ENCODE measurements at regions not wholly inside any gene's neighbourhood (a gene's known extent, or its start where the extent isn't known, plus 50 kb on each side); places are given as distances from the start of the nearest gene placed in this dataset.
"Not testable (repeated sequence)": the region's sequence is repeated elsewhere in the genome, so short reads cannot be mapped to it uniquely, and the experiment has no call there.

GRCh38 chr5:96111080-96111756, 149.6 kb upstream of the ELL2 start:
- Histone ChIP-seq H3K4me1 (peaks cover 0 to 51% (median 47%) of the 10 kb centered on the region in 4 donors), H3K9me3 (no peaks in the 10 kb centered on the region), H3K27me3 (no peaks in the 10 kb centered on the region), H3K4me3 (no peak overlapping the region), H3K27ac (peak overlapping the region in 3 of 5 donors; percentile 5 to 35 (median 20)), H3K36me3 (no peaks in the 10 kb centered on the region)
- no peak for DNase-seq
- WGBS, 5 donors: 77 to 90% (median 85%) methylated on average over 3 of the region's 3 CpGs
- TF ChIP-seq EP300 (IDR thresholded peaks at IDR 0.05) (no peak), CTCF (IDR thresholded peaks at IDR 0.05) (no peak), POLR2A (IDR thresholded peaks at IDR 0.05) (no peak), POLR2AphosphoS5 (IDR thresholded peaks at IDR 0.05) (no peak)
- intact Hi-C loops (cut with DNase I; ENCODE audit: low total_unique reads): no loop called here

- Histone ChIP-seq H3K27ac (peak overlapping the region in 2 of 5 donors; percentile 20 to 35), H3K9me3 (no peaks in the 10 kb centered on the region), H3K36me3 (no peaks in the 10 kb centered on the region), H3K4me1 (peaks cover 0 to 46% (median 44%) of the 10 kb centered on the region in 4 donors), H3K4me3 (no peak overlapping the region), H3K27me3 (no peaks in the 10 kb centered on the region)
- no peak for TF ChIP-seq CTCF (IDR thresholded peaks at IDR 0.05)
- no peak for TF ChIP-seq POLR2AphosphoS5 (IDR thresholded peaks at IDR 0.05)
- TF ChIP-seq EP300 (IDR thresholded peaks at IDR 0.05): no peak
- no peak for TF ChIP-seq POLR2A (IDR thresholded peaks at IDR 0.05)
- DNase-seq: no peak
- intact Hi-C loops (cut with DNase I; ENCODE audit: low total_unique reads): no loop called here
Observed at GRCh38 chr5:96110300-96110699, 148.6 kb upstream of the ELL2 start.

GRCh38 chr5:96108629-96109028, 147.0 kb upstream of the ELL2 start:
- H3K4me1 ChIP-seq: peaks cover 0 to 30% (median 28%) of the 10 kb centered on the region in 4 donors
- DNase-seq; H3K9me3 ChIP-seq; H3K27ac ChIP-seq; intact Hi-C loops (cut with DNase I; ENCODE audit: low total_unique reads); H3K36me3 ChIP-seq; H3K4me3 ChIP-seq; H3K27me3 ChIP-seq: not testable (repeated sequence)
- WGBS, 5 donors: 68 to 85% (median 80%) methylated on average over 3 to 10 of the region's 10 CpGs

- H3K9me3 ChIP-seq; DNase-seq; H3K27me3 ChIP-seq; H3K4me3 ChIP-seq; H3K36me3 ChIP-seq; H3K27ac ChIP-seq; intact Hi-C loops (cut with DNase I; ENCODE audit: low total_unique reads); H3K4me1 ChIP-seq: not testable (repeated sequence)
- 95 to 100% (median 98%) methylated on average over 4 of the region's 4 CpGs for WGBS, 5 donors
Observed at GRCh38 chr5:96103829-96104228, 142.2 kb upstream of the ELL2 start.

- no peak for DNase-seq
- Histone ChIP-seq H3K36me3 (no peaks in the 10 kb centered on the region), H3K4me3 (no peak overlapping the region), H3K4me1 (no peaks in the 10 kb centered on the region), H3K27ac (no peak overlapping the region), H3K9me3 (no peaks in the 10 kb centered on the region), H3K27me3 (no peaks in the 10 kb centered on the region)
- intact Hi-C loops (cut with DNase I; ENCODE audit: low total_unique reads): no loop called here
- TF ChIP-seq POLR2AphosphoS5 (IDR thresholded peaks at IDR 0.05) (no peak), EP300 (IDR thresholded peaks at IDR 0.05) (no peak), CTCF (IDR thresholded peaks at IDR 0.05) (no peak), POLR2A (IDR thresholded peaks at IDR 0.05) (no peak)
- WGBS, 5 donors: 82 to 96% (median 93%) methylated on average over 7 of the region's 7 CpGs
Observed at GRCh38 chr5:96101358-96102089, 139.9 kb upstream of the ELL2 start.

- peaks cover 9 to 20% (median 11%) of the 10 kb centered on the region in 4 donors for H3K4me1 ChIP-seq
- intact Hi-C loops (cut with DNase I; ENCODE audit: low total_unique reads); H3K27me3 ChIP-seq; H3K36me3 ChIP-seq; H3K9me3 ChIP-seq; DNase-seq; H3K4me3 ChIP-seq; H3K27ac ChIP-seq: not testable (repeated sequence)
Observed at GRCh38 chr5:96097488-96097887, 135.8 kb upstream of the ELL2 start.

All from stomach (tissue), 8 donors.